Upper lobe of left lung (tissue), 6 donors: ENCODE measurements at regions not wholly inside any gene's neighbourhood (a gene's known extent, or its start where the extent isn't known, plus 50 kb on each side); places are given as distances from the start of the nearest gene placed in this dataset.

Experiments used
- ATAC-seq, 2 donors: fragments of 200-7000 bp; cut with Tn5 transposase; one replicate each; pipeline ENCODE4 v1.9.1; 2022; ENCODE audit warnings: mild to moderate bottlenecking in 2 of 2, moderate library complexity in 2 of 2; ENCODE audit not compliant: low FRiP score in 2 of 2
- DNase-seq, 2 donors: peaks; one replicate each; pipeline ENCODE4 v3.0.0-alpha.2; 2019 to 2020
- H3K27ac ChIP-seq, 4 donors: fragments of 200-600 bp; sonication (generic); one replicate each; pipeline ENCODE4 v1.5.1; 2016 to 2019
- H3K27me3 ChIP-seq, 4 donors: fragments of 200-600 bp; sonication (generic); one replicate each; pipeline ENCODE4 v1.5.1; 2017 to 2019
- H3K36me3 ChIP-seq, 4 donors: fragments of 200-600 bp; sonication (generic); one replicate each; pipeline ENCODE4 v1.5.1; 2016 to 2019
- H3K4me1 ChIP-seq, 4 donors: fragments of 200-600 bp; sonication (generic); one replicate each; pipeline ENCODE4 v1.5.1; 2018 to 2019
- H3K4me3 ChIP-seq, 4 donors: fragments of 200-600 bp; sonication (generic); one replicate each; pipeline ENCODE4 v1.5.1; 2017 to 2019; ENCODE audit warnings: mild to moderate bottlenecking in 2 of 4, moderate library complexity in 1 of 4
- H3K9me3 ChIP-seq, 4 donors: fragments of 200-600 bp; sonication (generic); one replicate each; pipeline ENCODE4 v1.5.1; 2018 to 2019
- EP300 ChIP-seq, 4 donors: sonication (generic); formaldehyde crosslinking; IDR thresholded peaks; one replicate each; pipeline ENCODE4 v1.5.1; 2017; ENCODE audit warnings: antibody characterized with exemption in 4 of 4, control low read depth in 2 of 4
- POLR2A ChIP-seq, 4 donors: fragments of 450-650 bp; IDR thresholded peaks; one replicate each; pipeline ENCODE4 v1.5.1; 2016 to 2017; ENCODE audit warnings: antibody characterized with exemption in 4 of 4, mild to moderate bottlenecking in 2 of 4
- POLR2AphosphoS5 ChIP-seq, 2 donors: sonication (generic); formaldehyde crosslinking; IDR thresholded peaks; one replicate each; pipeline ENCODE4 v1.5.1; 2017; ENCODE audit warnings: antibody characterized with exemption in 2 of 2
- WGBS, 2 donors: methylation state at CpG; one replicate each; pipeline ENCODE4 v1.1.5; 2017 to 2018; 5-methylcytosine and 5-hydroxymethylcytosine counted together
- TF ChIP-seq, protein P1 (sequence below), 6 experiments: fragments of 450-650 bp in 4 of 6; fragments of 200-600 bp in 2 of 6; sonication (generic) in 2 of 6; IDR thresholded peaks; one replicate each; pipeline ENCODE4 v1.5.1; 2016 to 2019; ENCODE audit warnings: antibody characterized with exemption in 6 of 6
- donor health status: DM: no; HTN: no; CAD: no; lungs with moderate emphysema.
- donor health status: DM: no; HTN: yes; CAD: no; lungs with severe emphysema.

GRCh38 chr9:18350036-18350435, 123.9 kb upstream of the ADAMTSL1 start:
- ATAC-seq (no peak), DNase-seq (no peak)
- H3K9me3 ChIP-seq, result no peaks in the 10 kb centered on the region
- no peak for TF ChIP-seq EP300 (IDR thresholded peaks at IDR 0.05)
- TF ChIP-seq, protein P1, sequence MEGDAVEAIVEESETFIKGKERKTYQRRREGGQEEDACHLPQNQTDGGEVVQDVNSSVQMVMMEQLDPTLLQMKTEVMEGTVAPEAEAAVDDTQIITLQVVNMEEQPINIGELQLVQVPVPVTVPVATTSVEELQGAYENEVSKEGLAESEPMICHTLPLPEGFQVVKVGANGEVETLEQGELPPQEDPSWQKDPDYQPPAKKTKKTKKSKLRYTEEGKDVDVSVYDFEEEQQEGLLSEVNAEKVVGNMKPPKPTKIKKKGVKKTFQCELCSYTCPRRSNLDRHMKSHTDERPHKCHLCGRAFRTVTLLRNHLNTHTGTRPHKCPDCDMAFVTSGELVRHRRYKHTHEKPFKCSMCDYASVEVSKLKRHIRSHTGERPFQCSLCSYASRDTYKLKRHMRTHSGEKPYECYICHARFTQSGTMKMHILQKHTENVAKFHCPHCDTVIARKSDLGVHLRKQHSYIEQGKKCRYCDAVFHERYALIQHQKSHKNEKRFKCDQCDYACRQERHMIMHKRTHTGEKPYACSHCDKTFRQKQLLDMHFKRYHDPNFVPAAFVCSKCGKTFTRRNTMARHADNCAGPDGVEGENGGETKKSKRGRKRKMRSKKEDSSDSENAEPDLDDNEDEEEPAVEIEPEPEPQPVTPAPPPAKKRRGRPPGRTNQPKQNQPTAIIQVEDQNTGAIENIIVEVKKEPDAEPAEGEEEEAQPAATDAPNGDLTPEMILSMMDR (IDR thresholded peaks at IDR 0.05), result no peak
- no peak for TF ChIP-seq POLR2A (IDR thresholded peaks at IDR 0.05)
- TF ChIP-seq POLR2AphosphoS5 (IDR thresholded peaks at IDR 0.05), result no peak
- no peak overlapping the region for H3K27ac ChIP-seq
- no peaks in the 10 kb centered on the region for H3K27me3 ChIP-seq
- WGBS, 2 donors, result 82 to 86% methylated on average over 3 of the region's 3 CpGs
- no peaks in the 10 kb centered on the region for H3K4me1 ChIP-seq
- H3K36me3 ChIP-seq, result no peaks in the 10 kb centered on the region
- H3K4me3 ChIP-seq, result no peak overlapping the region

- Histone ChIP-seq H3K9me3 (no peaks in the 10 kb centered on the region), H3K4me3 (no peak overlapping the region), H3K36me3 (no peaks in the 10 kb centered on the region), H3K27ac (no peak overlapping the region), H3K4me1 (no peaks in the 10 kb centered on the region), H3K27me3 (no peaks in the 10 kb centered on the region)
- DNase-seq (no peak), ATAC-seq (no peak)
- TF ChIP-seq POLR2AphosphoS5 (IDR thresholded peaks at IDR 0.05), result no peak
- no peak for TF ChIP-seq EP300 (IDR thresholded peaks at IDR 0.05)
- no peak for TF ChIP-seq POLR2A (IDR thresholded peaks at IDR 0.05)
- TF ChIP-seq, protein P1 (IDR thresholded peaks at IDR 0.05), result no peak
- WGBS, 2 donors, result 80 to 82% methylated on average over 4 of the region's 4 CpGs
Observed at GRCh38 chr9:18350995-18351595, 122.9 kb upstream of the ADAMTSL1 start.

GRCh38 chr9:18352711-18353110, 121.2 kb upstream of the ADAMTSL1 start:
- H3K4me3 ChIP-seq, result no peak overlapping the region
- TF ChIP-seq, protein P1 (IDR thresholded peaks at IDR 0.05), result no peak
- TF ChIP-seq EP300 (IDR thresholded peaks at IDR 0.05), result no peak
- no peak for TF ChIP-seq POLR2A (IDR thresholded peaks at IDR 0.05)
- no peak for TF ChIP-seq POLR2AphosphoS5 (IDR thresholded peaks at IDR 0.05)
- no peak for DNase-seq
- H3K36me3 ChIP-seq, result no peaks in the 10 kb centered on the region
- 79 to 85% methylated on average over 3 of the region's 3 CpGs for WGBS, 2 donors
- no peaks in the 10 kb centered on the region for H3K27me3 ChIP-seq
- no peaks in the 10 kb centered on the region for H3K4me1 ChIP-seq
- no peak for ATAC-seq
- H3K27ac ChIP-seq, result no peak overlapping the region
- H3K9me3 ChIP-seq, result no peaks in the 10 kb centered on the region

DNA sequence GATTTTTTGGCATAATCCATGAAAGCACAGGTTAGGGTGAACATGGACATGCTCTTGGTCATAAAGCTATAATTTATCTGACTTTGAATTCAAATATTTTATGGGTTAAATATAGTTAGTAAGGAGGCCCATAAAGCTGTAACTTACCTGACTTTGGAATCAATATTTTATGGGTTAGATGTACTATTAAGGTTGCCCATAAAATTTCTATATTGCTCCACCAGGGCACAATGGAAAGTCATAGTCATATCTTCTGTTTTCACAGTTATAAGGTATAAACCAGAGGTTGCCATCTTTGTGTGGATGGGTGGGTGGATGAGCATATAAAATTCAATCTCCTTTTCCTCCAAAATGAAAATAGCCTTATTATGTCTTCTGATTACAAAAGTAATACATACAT, 120.5 kb upstream of the ADAMTSL1 start:
- H3K27ac ChIP-seq, result no peak overlapping the region
- H3K9me3 ChIP-seq, result no peaks in the 10 kb centered on the region
- DNase-seq, result no peak
- H3K36me3 ChIP-seq, result no peaks in the 10 kb centered on the region
- H3K4me3 ChIP-seq, result no peak overlapping the region
- H3K27me3 ChIP-seq, result no peaks in the 10 kb centered on the region
- no peak for TF ChIP-seq EP300 (IDR thresholded peaks at IDR 0.05)
- no peak for ATAC-seq
- no peaks in the 10 kb centered on the region for H3K4me1 ChIP-seq

GRCh38 chr9:18357321-18357720, 116.6 kb upstream of the ADAMTSL1 start:
- no peaks in the 10 kb centered on the region for H3K4me1 ChIP-seq
- TF ChIP-seq POLR2AphosphoS5 (IDR thresholded peaks at IDR 0.05) (no peak), POLR2A (IDR thresholded peaks at IDR 0.05) (no peak), EP300 (IDR thresholded peaks at IDR 0.05) (no peak)
- TF ChIP-seq, protein P1 (IDR thresholded peaks at IDR 0.05), result no peak
- no peaks in the 10 kb centered on the region for H3K27me3 ChIP-seq
- no peaks in the 10 kb centered on the region for H3K36me3 ChIP-seq
- H3K27ac ChIP-seq, result no peak overlapping the region
- no peak overlapping the region for H3K4me3 ChIP-seq
- no peaks in the 10 kb centered on the region for H3K9me3 ChIP-seq
- DNase-seq, result no peak
- no peak for ATAC-seq
- WGBS, 2 donors, result 82 to 89% methylated on average over 1 of the region's 1 CpG
